GM12878 (cell line): ENCODE measurements at regions not wholly inside any gene's neighbourhood (a gene's known extent, or its start where the extent isn't known, plus 50 kb on each side); places are given as distances from the start of the nearest gene placed in this dataset.

Experiments
- CBX5 ChIP-seq: sonication (generic); IDR thresholded peaks from 2 replicates; pipeline ENCODE4 v1.6.1; 2016; ENCODE audit warnings: low read depth, moderate library complexity, mild to moderate bottlenecking, inconsistent platforms
- HDGF ChIP-seq: fragments of 450-650 bp; IDR thresholded peaks from 2 replicates; pipeline ENCODE4 v1.6.1; 2016; ENCODE audit warnings: antibody characterized with exemption
- JUNB ChIP-seq: IDR thresholded peaks from 2 replicates; pipeline ENCODE4 v1.6.1; 2016; ENCODE audit warnings: antibody characterized with exemption, mild to moderate bottlenecking
- MTA2 ChIP-seq: fragments of 450-650 bp; IDR thresholded peaks from 2 replicates; pipeline ENCODE4 v1.6.1; 2016; ENCODE audit warnings: low read depth, mild to moderate bottlenecking, moderate library complexity
- POLR2AphosphoS5 ChIP-seq: IDR thresholded peaks from 2 replicates; pipeline ENCODE4 v1.6.1; 2011; ENCODE audit warnings: mild to moderate bottlenecking, low read length, inconsistent platforms
- SRF ChIP-seq, 2 experiments: IDR thresholded peaks; 2 replicates each; pipeline ENCODE4 v1.6.1; 2011; ENCODE audit warnings: low read depth in 2 of 2, low read length in 2 of 2, mild to moderate bottlenecking in 1 of 2, moderate library complexity in 1 of 2
- SUZ12 ChIP-seq: fragments of 200-600 bp; sonication (generic); IDR thresholded peaks from one replicate; pipeline ENCODE4 v1.6.1; 2018; ENCODE audit warnings: antibody characterized with exemption, mild to moderate bottlenecking; ENCODE audit not compliant: unreplicated experiment
- YY1 ChIP-seq: IDR thresholded peaks from 2 replicates; pipeline ENCODE4 v1.6.1; 2011; ENCODE audit warnings: low read depth, mild to moderate bottlenecking, low read length
- ZNF24 ChIP-seq: fragments of 450-650 bp; IDR thresholded peaks from 2 replicates; pipeline ENCODE4 v1.6.1; 2017; ENCODE audit warnings: antibody characterized with exemption, mild to moderate bottlenecking
- ZNF384 ChIP-seq: IDR thresholded peaks from 2 replicates; pipeline ENCODE4 v1.6.1; 2012; ENCODE audit warnings: low read depth, mild to moderate bottlenecking, low read length, improper control_type of control experiment, borderline replicate concordance
- TF ChIP-seq, protein P1 (sequence below), 3 experiments: IDR thresholded peaks in 2 of 3; conservative IDR thresholded peaks in 1 of 3; 2 replicates each; pipeline ENCODE4 v1.5.1; 2011; ENCODE audit warnings: low read depth in 3 of 3, low read length in 3 of 3, mild to moderate bottlenecking in 3 of 3, control low read depth in 2 of 3, moderate library complexity in 2 of 3, inconsistent platforms in 1 of 3, mixed read lengths in 1 of 3; ENCODE audit not compliant: control insufficient read depth in 2 of 3, insufficient read depth in 1 of 3; ENCODE audit errors: extremely low read depth in 1 of 3
- TF ChIP-seq, protein P2 (sequence below): IDR thresholded peaks from 2 replicates; pipeline ENCODE4 v1.6.1; 2012; ENCODE audit warnings: mild to moderate bottlenecking, low read depth, low read length
- TF ChIP-seq, protein P3 (sequence below): IDR thresholded peaks from 2 replicates; pipeline ENCODE4 v1.6.1; 2012; ENCODE audit warnings: low read length, inconsistent platforms

GRCh38 chr12:113594967-113595366, 123.3 kb upstream of the LHX5 start:
- TF ChIP-seq, protein P1, sequence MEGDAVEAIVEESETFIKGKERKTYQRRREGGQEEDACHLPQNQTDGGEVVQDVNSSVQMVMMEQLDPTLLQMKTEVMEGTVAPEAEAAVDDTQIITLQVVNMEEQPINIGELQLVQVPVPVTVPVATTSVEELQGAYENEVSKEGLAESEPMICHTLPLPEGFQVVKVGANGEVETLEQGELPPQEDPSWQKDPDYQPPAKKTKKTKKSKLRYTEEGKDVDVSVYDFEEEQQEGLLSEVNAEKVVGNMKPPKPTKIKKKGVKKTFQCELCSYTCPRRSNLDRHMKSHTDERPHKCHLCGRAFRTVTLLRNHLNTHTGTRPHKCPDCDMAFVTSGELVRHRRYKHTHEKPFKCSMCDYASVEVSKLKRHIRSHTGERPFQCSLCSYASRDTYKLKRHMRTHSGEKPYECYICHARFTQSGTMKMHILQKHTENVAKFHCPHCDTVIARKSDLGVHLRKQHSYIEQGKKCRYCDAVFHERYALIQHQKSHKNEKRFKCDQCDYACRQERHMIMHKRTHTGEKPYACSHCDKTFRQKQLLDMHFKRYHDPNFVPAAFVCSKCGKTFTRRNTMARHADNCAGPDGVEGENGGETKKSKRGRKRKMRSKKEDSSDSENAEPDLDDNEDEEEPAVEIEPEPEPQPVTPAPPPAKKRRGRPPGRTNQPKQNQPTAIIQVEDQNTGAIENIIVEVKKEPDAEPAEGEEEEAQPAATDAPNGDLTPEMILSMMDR (IDR thresholded peaks at IDR 0.05 in 2 of 3, conservative IDR thresholded peaks at IDR 0.05 in 1 of 3; ENCODE audit: control insufficient read depth in 2 of 3, extremely low read depth in 1 of 3, insufficient read depth in 1 of 3, low read depth in 3 of 3, low read length in 3 of 3), result no peak
- TF ChIP-seq MTA2, result no peak
- no peak for TF ChIP-seq SRF (IDR thresholded peaks at IDR 0.05; ENCODE audit: low read depth in 2 of 2, low read length in 2 of 2)
- no peak for TF ChIP-seq YY1
- TF ChIP-seq, protein P2, sequence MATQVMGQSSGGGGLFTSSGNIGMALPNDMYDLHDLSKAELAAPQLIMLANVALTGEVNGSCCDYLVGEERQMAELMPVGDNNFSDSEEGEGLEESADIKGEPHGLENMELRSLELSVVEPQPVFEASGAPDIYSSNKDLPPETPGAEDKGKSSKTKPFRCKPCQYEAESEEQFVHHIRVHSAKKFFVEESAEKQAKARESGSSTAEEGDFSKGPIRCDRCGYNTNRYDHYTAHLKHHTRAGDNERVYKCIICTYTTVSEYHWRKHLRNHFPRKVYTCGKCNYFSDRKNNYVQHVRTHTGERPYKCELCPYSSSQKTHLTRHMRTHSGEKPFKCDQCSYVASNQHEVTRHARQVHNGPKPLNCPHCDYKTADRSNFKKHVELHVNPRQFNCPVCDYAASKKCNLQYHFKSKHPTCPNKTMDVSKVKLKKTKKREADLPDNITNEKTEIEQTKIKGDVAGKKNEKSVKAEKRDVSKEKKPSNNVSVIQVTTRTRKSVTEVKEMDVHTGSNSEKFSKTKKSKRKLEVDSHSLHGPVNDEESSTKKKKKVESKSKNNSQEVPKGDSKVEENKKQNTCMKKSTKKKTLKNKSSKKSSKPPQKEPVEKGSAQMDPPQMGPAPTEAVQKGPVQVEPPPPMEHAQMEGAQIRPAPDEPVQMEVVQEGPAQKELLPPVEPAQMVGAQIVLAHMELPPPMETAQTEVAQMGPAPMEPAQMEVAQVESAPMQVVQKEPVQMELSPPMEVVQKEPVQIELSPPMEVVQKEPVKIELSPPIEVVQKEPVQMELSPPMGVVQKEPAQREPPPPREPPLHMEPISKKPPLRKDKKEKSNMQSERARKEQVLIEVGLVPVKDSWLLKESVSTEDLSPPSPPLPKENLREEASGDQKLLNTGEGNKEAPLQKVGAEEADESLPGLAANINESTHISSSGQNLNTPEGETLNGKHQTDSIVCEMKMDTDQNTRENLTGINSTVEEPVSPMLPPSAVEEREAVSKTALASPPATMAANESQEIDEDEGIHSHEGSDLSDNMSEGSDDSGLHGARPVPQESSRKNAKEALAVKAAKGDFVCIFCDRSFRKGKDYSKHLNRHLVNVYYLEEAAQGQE, result no peak
- no peak for TF ChIP-seq POLR2AphosphoS5
- no peak for TF ChIP-seq HDGF
- no peak for TF ChIP-seq ZNF384
- no peak for TF ChIP-seq CBX5
- TF ChIP-seq, protein P3, sequence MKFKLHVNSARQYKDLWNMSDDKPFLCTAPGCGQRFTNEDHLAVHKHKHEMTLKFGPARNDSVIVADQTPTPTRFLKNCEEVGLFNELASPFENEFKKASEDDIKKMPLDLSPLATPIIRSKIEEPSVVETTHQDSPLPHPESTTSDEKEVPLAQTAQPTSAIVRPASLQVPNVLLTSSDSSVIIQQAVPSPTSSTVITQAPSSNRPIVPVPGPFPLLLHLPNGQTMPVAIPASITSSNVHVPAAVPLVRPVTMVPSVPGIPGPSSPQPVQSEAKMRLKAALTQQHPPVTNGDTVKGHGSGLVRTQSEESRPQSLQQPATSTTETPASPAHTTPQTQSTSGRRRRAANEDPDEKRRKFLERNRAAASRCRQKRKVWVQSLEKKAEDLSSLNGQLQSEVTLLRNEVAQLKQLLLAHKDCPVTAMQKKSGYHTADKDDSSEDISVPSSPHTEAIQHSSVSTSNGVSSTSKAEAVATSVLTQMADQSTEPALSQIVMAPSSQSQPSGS, result no peak
- no peak for TF ChIP-seq JUNB
- no peak for TF ChIP-seq SUZ12
- no peak for TF ChIP-seq ZNF24
